Prostate gland (tissue), 1 donor: ENCODE measurements at regions not wholly inside any gene's neighbourhood (a gene's known extent, or its start where the extent isn't known, plus 50 kb on each side); places are given as distances from the start of the nearest gene placed in this dataset.

Experiments used
- POLR2A ChIP-seq: fragments of 450-650 bp; IDR thresholded peaks from one replicate; pipeline ENCODE4 v1.6.1; 2016; ENCODE audit warnings: antibody characterized with exemption, mild to moderate bottlenecking
- POLR2AphosphoS5 ChIP-seq: sonication (generic); formaldehyde crosslinking; IDR thresholded peaks from one replicate; pipeline ENCODE4 v1.6.1; 2017; ENCODE audit warnings: antibody characterized with exemption

GRCh38 chr2:195545811-195546210 is 111.2 kb upstream of the SLC39A10 start:
- TF ChIP-seq POLR2A (no peak), POLR2AphosphoS5 (no peak)
